NB4 (cell line): ENCODE measurements at regions not wholly inside any gene's neighbourhood (a gene's known extent, or its start where the extent isn't known, plus 50 kb on each side); places are given as distances from the start of the nearest gene placed in this dataset.

Experiments
- CTCF ChIP-seq: IDR thresholded peaks from one replicate; pipeline ENCODE4 v1.5.1; 2012; ENCODE audit warnings: low read depth, low read length
- MAX ChIP-seq: IDR thresholded peaks from 2 replicates; pipeline ENCODE4 v1.6.1; 2011; ENCODE audit warnings: low read depth, low read length
- MYC ChIP-seq: IDR thresholded peaks from 2 replicates; pipeline ENCODE4 v1.6.1; 2011; ENCODE audit warnings: low read depth, low read length

- TF ChIP-seq CTCF, result no peak
- no peak for TF ChIP-seq MAX
- TF ChIP-seq MYC, result no peak
Observed at GRCh38 chr20:24050119-24050518, 61.5 kb upstream of the GGTLC1 start.
